ENCODE measurements at regions not wholly inside any gene's neighbourhood (a gene's known extent, or its start where the extent isn't known, plus 50 kb on each side); places are given as distances from the start of the nearest gene placed in this dataset.

GRCh38 chr6:148247386-148248063, 95.1 kb upstream of the SASH1 start:
- Histone ChIP-seq H3K27me3 (no peaks in the 10 kb centered on the region), H3K27ac (no peak overlapping the region), H3K4me3 (no peak overlapping the region), H3K36me3 (no peaks in the 10 kb centered on the region), H3K9me3 (no peaks in the 10 kb centered on the region), H3K4me1 (no peaks in the 10 kb centered on the region), H3K9ac (ENCODE audit: low read depth in 2 of 2, low read length in 2 of 2) (no peak overlapping the region)
- TF ChIP-seq CTCF (IDR thresholded peaks at IDR 0.05) = no peak
- DNase-seq = no peak
- intact Hi-C loops (cut with DNase I) = loop anchor here (2.0 kb wide), 1 partner anchor 71 kb away; no protein-coding TSS in a partner anchor

- intact Hi-C loops (cut with DNase I) = loop anchor here (2.0 kb wide), 1 partner anchor 72 kb away; no protein-coding TSS in a partner anchor
- DNase-seq = no peak
- no peak overlapping the region for H3K9ac ChIP-seq (ENCODE audit: low read depth in 2 of 2, low read length in 2 of 2)
- no peaks in the 10 kb centered on the region for H3K36me3 ChIP-seq
- H3K9me3 ChIP-seq = no peaks in the 10 kb centered on the region
- no peak overlapping the region for H3K4me3 ChIP-seq
- H3K4me1 ChIP-seq = no peaks in the 10 kb centered on the region
- H3K27ac ChIP-seq = no peak overlapping the region
- no peak for TF ChIP-seq CTCF (IDR thresholded peaks at IDR 0.05)
- no peaks in the 10 kb centered on the region for H3K27me3 ChIP-seq
Measured at GRCh38 chr6:148249160-148249559, 93.5 kb upstream of the SASH1 start.

- intact Hi-C loops (cut with DNase I) = loop anchor here (2.0 kb wide), 1 partner anchor 73 kb away; no protein-coding TSS in a partner anchor
Measured at GRCh38 chr6:148249679-148250375, 92.8 kb upstream of the SASH1 start.

GRCh38 chr6:148250975-148251685, 91.5 kb upstream of the SASH1 start:
- Histone ChIP-seq H3K36me3 (no peaks in the 10 kb centered on the region), H3K9me3 (no peaks in the 10 kb centered on the region), H3K4me1 (no peaks in the 10 kb centered on the region), H3K9ac (ENCODE audit: low read depth in 2 of 2, low read length in 2 of 2) (no peak overlapping the region), H3K4me3 (no peak overlapping the region), H3K27ac (no peak overlapping the region), H3K27me3 (no peaks in the 10 kb centered on the region)
- no peak for DNase-seq
- TF ChIP-seq CTCF (IDR thresholded peaks at IDR 0.05) = no peak
- intact Hi-C loops (cut with DNase I) = no loop called here

More at GRCh38 chr6:148249679-148250375, 92.8 kb upstream of the SASH1 start:
- H3K27me3 ChIP-seq = no peaks in the 10 kb centered on the region
- H3K27ac ChIP-seq = no peak overlapping the region
- H3K4me3 ChIP-seq = no peak overlapping the region
- no peaks in the 10 kb centered on the region for H3K36me3 ChIP-seq
- H3K9me3 ChIP-seq = no peaks in the 10 kb centered on the region
- TF ChIP-seq CTCF (IDR thresholded peaks at IDR 0.05) = no peak
- no peak overlapping the region for H3K9ac ChIP-seq (ENCODE audit: low read depth in 2 of 2, low read length in 2 of 2)
- DNase-seq = no peak
- H3K4me1 ChIP-seq = no peaks in the 10 kb centered on the region

- Histone ChIP-seq H3K4me1 (no peaks in the 10 kb centered on the region), H3K4me3 (no peak overlapping the region), H3K9ac (ENCODE audit: low read depth in 2 of 2, low read length in 2 of 2) (no peak overlapping the region), H3K36me3 (no peaks in the 10 kb centered on the region), H3K27ac (no peak overlapping the region), H3K9me3 (no peaks in the 10 kb centered on the region), H3K27me3 (no peaks in the 10 kb centered on the region)
- no peak for DNase-seq
- intact Hi-C loops (cut with DNase I) = no loop called here
- TF ChIP-seq CTCF (IDR thresholded peaks at IDR 0.05) = no peak
Measured at GRCh38 chr6:148251891-148252290, 90.7 kb upstream of the SASH1 start.

Data from colonic mucosa (tissue), 4 donors.